ENCODE measurements at regions not wholly inside any gene's neighbourhood (a gene's known extent, or its start where the extent isn't known, plus 50 kb on each side); places are given as distances from the start of the nearest gene placed in this dataset.
"Not testable (repeated sequence)": the region's sequence is repeated elsewhere in the genome, so short reads cannot be mapped to it uniquely, and the experiment has no call there.

DNA sequence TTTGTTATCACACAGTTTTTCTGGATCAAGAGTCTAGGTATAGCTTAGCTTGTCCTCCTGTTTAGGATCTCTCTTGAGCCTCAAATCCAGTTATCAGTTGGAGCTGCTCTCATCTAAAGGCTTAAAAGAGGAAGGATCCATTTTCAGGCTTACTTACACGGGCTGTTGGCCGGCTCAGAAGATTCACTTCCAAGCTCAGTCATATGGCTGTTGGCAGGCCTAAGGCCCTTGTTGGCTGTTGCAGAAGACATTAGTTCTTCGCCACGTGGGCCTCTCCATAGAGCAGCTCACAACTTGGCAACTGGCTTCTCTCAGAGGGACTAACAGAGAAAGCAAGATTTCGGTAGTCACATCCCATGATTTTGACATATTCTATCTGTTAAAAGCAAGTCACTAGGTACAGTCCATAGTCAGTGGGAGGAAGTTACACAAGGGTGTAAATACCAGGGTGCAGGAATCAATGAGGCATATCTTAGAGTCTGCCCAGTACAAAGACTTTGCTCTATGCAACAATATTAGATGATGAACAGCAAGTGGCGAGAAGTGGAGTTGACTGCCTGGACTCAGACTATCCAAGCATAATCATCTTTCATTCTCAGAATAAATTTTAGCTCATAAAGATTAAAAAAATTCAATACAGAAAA lies 280.1 kb upstream of the MBL2 start:
- Histone ChIP-seq H3K9me3 (no peaks in the 10 kb centered on the region), H3K4me1 (no peaks in the 10 kb centered on the region), H3K4me3 (no peak overlapping the region), H3K36me3 (no peaks in the 10 kb centered on the region), H3K27ac (no peak overlapping the region), H3K27me3 (no peaks in the 10 kb centered on the region)
- intact Hi-C loops (cut with DNase I; ENCODE audit: low total_unique reads) = no loop called here
- DNase-seq = no peak
- TF ChIP-seq POLR2A (IDR thresholded peaks at IDR 0.05) = no peak
- TF ChIP-seq, protein P1, sequence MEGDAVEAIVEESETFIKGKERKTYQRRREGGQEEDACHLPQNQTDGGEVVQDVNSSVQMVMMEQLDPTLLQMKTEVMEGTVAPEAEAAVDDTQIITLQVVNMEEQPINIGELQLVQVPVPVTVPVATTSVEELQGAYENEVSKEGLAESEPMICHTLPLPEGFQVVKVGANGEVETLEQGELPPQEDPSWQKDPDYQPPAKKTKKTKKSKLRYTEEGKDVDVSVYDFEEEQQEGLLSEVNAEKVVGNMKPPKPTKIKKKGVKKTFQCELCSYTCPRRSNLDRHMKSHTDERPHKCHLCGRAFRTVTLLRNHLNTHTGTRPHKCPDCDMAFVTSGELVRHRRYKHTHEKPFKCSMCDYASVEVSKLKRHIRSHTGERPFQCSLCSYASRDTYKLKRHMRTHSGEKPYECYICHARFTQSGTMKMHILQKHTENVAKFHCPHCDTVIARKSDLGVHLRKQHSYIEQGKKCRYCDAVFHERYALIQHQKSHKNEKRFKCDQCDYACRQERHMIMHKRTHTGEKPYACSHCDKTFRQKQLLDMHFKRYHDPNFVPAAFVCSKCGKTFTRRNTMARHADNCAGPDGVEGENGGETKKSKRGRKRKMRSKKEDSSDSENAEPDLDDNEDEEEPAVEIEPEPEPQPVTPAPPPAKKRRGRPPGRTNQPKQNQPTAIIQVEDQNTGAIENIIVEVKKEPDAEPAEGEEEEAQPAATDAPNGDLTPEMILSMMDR (IDR thresholded peaks at IDR 0.05) = no peak

DNA sequence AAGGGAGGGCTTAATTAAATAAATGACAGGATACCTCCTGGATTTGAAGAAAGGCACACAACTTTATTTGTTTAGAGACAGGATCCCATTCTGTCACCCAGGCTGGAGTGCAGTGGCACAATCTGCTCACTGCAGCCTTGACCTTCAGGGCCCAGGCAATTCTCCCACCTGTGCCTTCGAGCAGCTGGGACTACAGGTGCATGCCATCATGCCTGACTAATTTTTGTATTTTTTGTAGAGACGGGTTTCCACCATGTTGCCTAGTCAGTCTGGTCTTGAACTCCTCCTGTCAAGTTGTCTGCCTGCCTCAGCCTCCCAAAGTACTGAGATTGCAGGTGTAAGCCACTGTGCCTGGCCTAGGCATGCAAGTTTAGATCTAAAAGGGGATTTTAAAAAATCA lies 272.7 kb upstream of the MBL2 start:
- TF ChIP-seq, protein P1 (IDR thresholded peaks at IDR 0.05) = no peak
- no peak for TF ChIP-seq POLR2A (IDR thresholded peaks at IDR 0.05)
- Histone ChIP-seq H3K9me3 (no peaks in the 10 kb centered on the region), H3K27ac (no peak overlapping the region), H3K4me1 (no peaks in the 10 kb centered on the region), H3K27me3 (no peaks in the 10 kb centered on the region), H3K4me3 (no peak overlapping the region), H3K36me3 (no peaks in the 10 kb centered on the region)
- no peak for DNase-seq
- intact Hi-C loops (cut with DNase I; ENCODE audit: low total_unique reads) = no loop called here

DNA sequence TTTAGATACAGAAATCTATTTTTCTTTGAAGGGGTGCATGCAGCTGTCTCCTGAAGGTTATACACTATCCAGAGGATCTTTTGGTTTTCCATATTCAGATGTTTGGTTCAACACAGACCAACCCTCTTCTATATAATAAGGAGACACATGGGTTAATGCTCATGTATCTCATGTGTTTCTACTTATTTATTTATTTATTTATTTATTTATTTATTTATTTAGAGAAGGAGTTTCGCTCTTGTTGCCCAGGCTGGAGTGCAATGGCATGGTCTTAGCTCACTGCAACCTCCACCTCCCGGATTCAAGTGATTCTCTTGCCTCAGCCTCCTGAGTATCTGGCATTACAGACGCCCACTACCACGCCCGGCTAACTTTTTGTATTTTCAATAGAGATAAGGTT lies 263.2 kb upstream of the MBL2 start:
- DNase-seq; intact Hi-C loops (cut with DNase I; ENCODE audit: low total_unique reads); H3K27me3 ChIP-seq; H3K4me3 ChIP-seq; H3K4me1 ChIP-seq; H3K27ac ChIP-seq; H3K9me3 ChIP-seq; H3K36me3 ChIP-seq: not testable (repeated sequence)

DNA sequence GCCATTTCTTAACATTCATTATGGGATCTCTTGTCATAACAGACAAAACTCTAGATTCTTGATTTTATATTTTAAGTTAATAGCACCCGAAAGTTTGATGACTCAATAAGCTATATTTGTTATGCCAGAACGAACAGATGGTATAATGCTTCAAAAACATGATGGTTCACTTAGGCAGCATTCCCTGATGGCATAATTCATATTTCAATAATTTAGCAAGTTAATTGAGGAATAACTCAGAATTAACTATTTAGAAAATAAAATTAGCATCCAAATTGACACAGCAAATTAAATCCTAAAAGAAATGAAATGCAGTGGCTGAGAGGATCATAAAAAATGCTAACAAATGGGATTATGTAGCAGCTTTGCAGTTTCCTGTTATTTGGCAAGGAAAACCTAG lies 260.8 kb upstream of the MBL2 start:
- no peak for TF ChIP-seq POLR2A (IDR thresholded peaks at IDR 0.05)
- TF ChIP-seq, protein P1 (IDR thresholded peaks at IDR 0.05) = no peak
- DNase-seq = no peak
- no peaks in the 10 kb centered on the region for H3K27me3 ChIP-seq
- no peak overlapping the region for H3K27ac ChIP-seq
- no peaks in the 10 kb centered on the region for H3K4me1 ChIP-seq
- no peaks in the 10 kb centered on the region for H3K9me3 ChIP-seq
- no peaks in the 10 kb centered on the region for H3K36me3 ChIP-seq
- H3K4me3 ChIP-seq = no peak overlapping the region
- intact Hi-C loops (cut with DNase I; ENCODE audit: low total_unique reads) = no loop called here

DNA sequence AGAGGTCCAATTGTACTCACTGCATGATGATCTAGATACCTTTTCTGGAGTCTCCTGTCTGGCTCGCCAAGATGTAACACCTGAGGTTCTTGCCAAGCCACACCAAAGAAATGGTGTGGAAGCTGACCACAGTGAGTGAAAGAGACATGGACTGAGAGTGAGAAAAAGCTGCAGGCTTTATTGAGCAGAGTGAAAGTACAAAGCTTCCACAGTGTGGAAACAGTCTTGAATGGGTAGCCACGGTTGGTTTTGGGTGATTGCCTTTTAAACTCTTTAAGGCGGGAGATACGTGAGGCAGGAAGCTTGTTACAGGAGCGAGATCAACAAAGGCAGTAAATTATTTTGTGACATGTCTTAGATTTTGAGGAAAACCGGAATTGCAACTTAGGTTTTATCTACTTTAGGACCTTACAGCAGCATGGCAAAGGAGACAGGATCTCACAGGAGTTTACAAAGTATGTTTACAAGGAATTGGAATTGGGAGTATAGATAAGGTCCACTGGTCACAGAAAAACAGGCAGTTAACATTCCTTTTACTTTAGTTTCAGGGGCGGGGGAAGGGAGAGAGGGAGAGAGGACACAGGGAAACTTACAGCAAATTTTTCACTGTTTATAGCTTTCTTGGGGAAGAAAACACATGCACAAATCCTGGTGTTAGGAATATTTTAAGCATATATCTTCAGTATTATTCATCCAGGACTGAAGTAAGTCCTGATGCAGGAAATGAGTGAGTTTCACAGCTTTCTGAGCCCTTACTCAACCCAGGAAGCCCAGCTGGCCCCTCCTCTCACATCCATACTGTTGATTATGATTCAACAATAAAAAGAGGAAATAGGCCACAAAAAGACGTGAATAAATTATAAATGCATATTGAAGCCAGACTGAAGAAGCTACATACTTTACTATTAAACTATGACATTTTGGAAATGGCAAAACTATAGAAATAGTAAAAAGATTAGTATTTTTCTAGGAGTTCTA lies 257.6 kb upstream of the MBL2 start:
- H3K36me3 ChIP-seq; DNase-seq; H3K9me3 ChIP-seq; H3K4me3 ChIP-seq; H3K27me3 ChIP-seq; H3K27ac ChIP-seq; intact Hi-C loops (cut with DNase I; ENCODE audit: low total_unique reads); H3K4me1 ChIP-seq: not testable (repeated sequence)

DNA sequence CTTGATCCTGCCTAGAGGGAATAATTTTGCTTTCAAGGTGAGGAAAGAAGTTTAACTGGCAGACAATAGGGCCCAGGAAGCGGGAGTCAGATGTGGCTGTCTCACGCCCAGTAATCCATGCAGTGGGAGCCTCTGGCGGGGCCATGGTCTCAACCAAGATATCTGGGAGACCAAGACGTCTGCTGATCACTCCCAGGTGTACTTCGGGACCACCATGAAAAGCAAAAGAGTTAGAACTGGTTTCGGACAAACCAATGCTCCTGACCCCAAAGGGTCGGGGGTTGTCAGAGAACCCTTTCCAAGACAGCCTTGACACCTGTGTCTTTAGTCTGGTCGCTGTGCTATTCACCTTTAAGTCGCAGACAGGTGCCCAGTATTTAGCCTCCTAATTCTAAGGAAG lies 256.9 kb upstream of the MBL2 start:
- no peaks in the 10 kb centered on the region for H3K9me3 ChIP-seq
- no peak overlapping the region for H3K4me3 ChIP-seq
- no peaks in the 10 kb centered on the region for H3K4me1 ChIP-seq
- H3K27me3 ChIP-seq = no peaks in the 10 kb centered on the region
- DNase-seq = no peak
- H3K36me3 ChIP-seq = no peaks in the 10 kb centered on the region
- intact Hi-C loops (cut with DNase I; ENCODE audit: low total_unique reads) = no loop called here
- no peak for TF ChIP-seq POLR2A (IDR thresholded peaks at IDR 0.05)
- TF ChIP-seq, protein P1 (IDR thresholded peaks at IDR 0.05) = no peak
- H3K27ac ChIP-seq = no peak overlapping the region

DNA sequence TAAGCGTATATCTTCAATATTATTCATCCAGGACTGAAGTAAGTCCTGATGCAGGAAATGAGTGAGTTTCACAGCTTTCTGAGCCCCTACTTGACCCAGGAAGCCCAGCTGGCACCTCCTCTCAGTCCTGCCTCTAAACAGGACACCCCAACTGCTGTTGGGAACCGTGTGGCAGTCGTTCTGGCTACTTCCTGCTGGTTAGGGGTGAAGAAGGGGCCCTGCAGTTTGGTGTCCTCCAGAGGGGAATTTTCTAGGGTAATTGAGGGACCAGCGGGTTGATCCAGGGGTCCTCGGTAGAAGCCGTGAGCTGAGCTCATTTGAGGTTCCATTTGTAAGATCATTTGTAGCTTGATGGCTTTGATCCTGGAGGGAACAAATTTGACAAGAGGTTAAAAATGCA lies 253.2 kb upstream of the MBL2 start:
- H3K27ac ChIP-seq; DNase-seq; H3K4me3 ChIP-seq; H3K4me1 ChIP-seq; H3K27me3 ChIP-seq; H3K9me3 ChIP-seq; intact Hi-C loops (cut with DNase I; ENCODE audit: low total_unique reads); H3K36me3 ChIP-seq: not testable (repeated sequence)
